Naive thymus-derived CD4-positive, alpha-beta T cell (primary cell): ENCODE measurements at regions not wholly inside any gene's neighbourhood (a gene's known extent, or its start where the extent isn't known, plus 50 kb on each side); places are given as distances from the start of the nearest gene placed in this dataset.

ENCODE experiments used
- ATAC-seq: fragments of 150-1000 bp; cut with Tn5 transposase; 2 replicates; pipeline ENCODE4 v1.10.0; 2021; ENCODE audit warnings: mild to moderate bottlenecking, moderate library complexity
- CTCF ChIA-PET: fragments of 350-600 bp; sonication (Branson Sonifier 250); formaldehyde crosslinking; loops from one replicate; lab custom pipeline; 2021; ENCODE audit warnings: antibody characterized with exemption; lab: Charles Lee
- POLR2A ChIA-PET: fragments of 350-600 bp; sonication (Branson Sonifier 250); formaldehyde crosslinking; loops from one replicate; lab custom pipeline; 2021; ENCODE audit warnings: antibody characterized with exemption, inconsistent platforms; lab: Charles Lee
- DNase-seq, 9 donors: peaks; one replicate each; pipeline versions ENCODE4 v3.0.0 to v3.0.0-alpha.2; 2020 to 2022; ENCODE audit warnings: mixed read lengths in 1 of 9
- H3K27ac ChIP-seq: one replicate; pipeline ENCODE4 v1.7.0; 2013; ENCODE audit warnings: mild to moderate bottlenecking, low read depth, low read length, moderate library complexity
- H3K27me3 ChIP-seq, 2 donors: one replicate each; pipeline ENCODE4 v1.7.0; 2013; ENCODE audit warnings: low read length in 2 of 2, mild to moderate bottlenecking in 2 of 2, moderate library complexity in 2 of 2; ENCODE audit not compliant: control insufficient read depth in 2 of 2, insufficient read depth in 2 of 2
- H3K36me3 ChIP-seq, 3 experiments: 1 replicate in 2 of 3; 2 replicates in 1 of 3; pipeline ENCODE4 v1.7.0; 2013; ENCODE audit warnings: low read length in 3 of 3, mild to moderate bottlenecking in 3 of 3, moderate library complexity in 1 of 3; ENCODE audit not compliant: insufficient read depth in 3 of 3, control insufficient read depth in 2 of 3
- H3K4me1 ChIP-seq, 2 donors: one replicate each; pipeline ENCODE4 v1.7.0; 2013; ENCODE audit warnings: low read length in 2 of 2, mild to moderate bottlenecking in 2 of 2, moderate library complexity in 1 of 2; ENCODE audit not compliant: control insufficient read depth in 2 of 2, insufficient read depth in 2 of 2
- H3K4me3 ChIP-seq: 2 replicates; pipeline ENCODE4 v1.7.0; 2013; ENCODE audit warnings: mild to moderate bottlenecking, low read length
- H3K9me3 ChIP-seq, 3 experiments: 1 replicate in 2 of 3; 2 replicates in 1 of 3; pipeline ENCODE4 v1.7.0; 2013; ENCODE audit warnings: low read length in 3 of 3; ENCODE audit not compliant: control insufficient read depth in 2 of 3
- H3K27ac Mint-ChIP-seq, 9 donors: one replicate each; pipeline ENCODE4 v1.8.0; 2020 to 2022; ENCODE audit warnings: mixed read lengths in 9 of 9, mild to moderate bottlenecking in 8 of 9, moderate library complexity in 5 of 9, inconsistent platforms in 2 of 9
- H3K27me3 Mint-ChIP-seq, 5 donors: one replicate each; pipeline ENCODE4 v1.8.0; 2021 to 2022; ENCODE audit warnings: mixed read lengths in 5 of 5, mild to moderate bottlenecking in 1 of 5
- H3K36me3 Mint-ChIP-seq, 5 donors: one replicate each; pipeline ENCODE4 v1.8.0; 2020 to 2022; ENCODE audit warnings: mixed read lengths in 5 of 5, mild to moderate bottlenecking in 3 of 5, inconsistent platforms in 1 of 5
- H3K4me1 Mint-ChIP-seq, 7 donors: one replicate each; pipeline ENCODE4 v1.8.0; 2020 to 2022; ENCODE audit warnings: mixed read lengths in 7 of 7, mild to moderate bottlenecking in 3 of 7, inconsistent platforms in 1 of 7
- H3K4me3 Mint-ChIP-seq, 10 donors: one replicate each; pipeline ENCODE4 v1.8.0; 2020 to 2022; ENCODE audit warnings: mild to moderate bottlenecking in 10 of 10, mixed read lengths in 10 of 10, moderate library complexity in 6 of 10, inconsistent platforms in 2 of 10
- H3K9me3 Mint-ChIP-seq, 11 donors: one replicate each; pipeline ENCODE4 v1.8.0; 2020 to 2022; ENCODE audit warnings: mixed read lengths in 11 of 11, mild to moderate bottlenecking in 4 of 11, inconsistent platforms in 1 of 11, moderate library complexity in 1 of 11
- intact Hi-C, 2 donors: fragments of 100-400 bp; cut with micrococcal nuclease; formaldehyde crosslinking; loops; one replicate each; pipeline ENCODE4 v1.15.1; 2023

GRCh38 chr12:13452955-13453570 lies 256.5 kb downstream of the EMP1 start:
- ChIA-PET CTCF (no interaction called here), POLR2A (no interaction called here)
- peaks cover 0 to 35% (median 11%) of the 10 kb centered on the region in 5 donors for H3K27me3 Mint-ChIP-seq

GRCh38 chr12:13451776-13452175 lies 255.2 kb downstream of the EMP1 start:
- Mint-ChIP-seq H3K27me3 (peaks cover under 1 to 24% (median 5%) of the 10 kb centered on the region in 5 donors), H3K27ac (no peak overlapping the region), H3K9me3 (peaks cover 0 to 9% (median 0%) of the 10 kb centered on the region in 11 donors), H3K4me3 (no peak overlapping the region), H3K4me1 (no peaks in the 10 kb centered on the region), H3K36me3 (peaks cover 0 to 3% (median 0%) of the 10 kb centered on the region in 5 donors)
- DNase-seq (no peak), ATAC-seq (no peak)
- H3K27ac ChIP-seq, result no peak overlapping the region
- ChIA-PET POLR2A (no interaction called here), CTCF (no interaction called here)
- no peaks in the 10 kb centered on the region for H3K9me3 ChIP-seq
- H3K4me1 ChIP-seq, result no peaks in the 10 kb centered on the region
- intact Hi-C loops, result no loop called here
- H3K27me3 ChIP-seq, result no peaks in the 10 kb centered on the region
- no peak overlapping the region for H3K4me3 ChIP-seq
- H3K36me3 ChIP-seq, result no peaks in the 10 kb centered on the region

More at GRCh38 chr12:13452955-13453570, 256.5 kb downstream of the EMP1 start:
- H3K4me1 ChIP-seq, result no peaks in the 10 kb centered on the region
- H3K4me3 ChIP-seq, result no peak overlapping the region
- peaks cover 0 to 12% (median 0%) of the 10 kb centered on the region in 11 donors for H3K9me3 Mint-ChIP-seq
- H3K27ac Mint-ChIP-seq, result no peak overlapping the region
- H3K9me3 ChIP-seq, result no peaks in the 10 kb centered on the region
- H3K4me3 Mint-ChIP-seq, result no peak overlapping the region
- H3K4me1 Mint-ChIP-seq, result no peaks in the 10 kb centered on the region
- intact Hi-C loops, result no loop called here
- H3K27ac ChIP-seq, result no peak overlapping the region
- DNase-seq (no peak), ATAC-seq (no peak)
- no peaks in the 10 kb centered on the region for H3K27me3 ChIP-seq
- peaks cover 0 to 3% (median 0%) of the 10 kb centered on the region in 5 donors for H3K36me3 Mint-ChIP-seq
- H3K36me3 ChIP-seq, result no peaks in the 10 kb centered on the region

- H3K4me3 ChIP-seq, result no peak overlapping the region
- Mint-ChIP-seq H3K27me3 (peaks cover 0 to 11% (median 3%) of the 10 kb centered on the region in 5 donors), H3K9me3 (peaks cover 0 to 9% (median 0%) of the 10 kb centered on the region in 11 donors), H3K27ac (no peak overlapping the region), H3K4me1 (no peaks in the 10 kb centered on the region), H3K4me3 (no peak overlapping the region), H3K36me3 (peaks cover 0 to 3% (median 0%) of the 10 kb centered on the region in 5 donors)
- ChIA-PET POLR2A (no interaction called here), CTCF (no interaction called here)
- H3K36me3 ChIP-seq, result no peaks in the 10 kb centered on the region
- DNase-seq (no peak), ATAC-seq (no peak)
- no peaks in the 10 kb centered on the region for H3K9me3 ChIP-seq
- no peaks in the 10 kb centered on the region for H3K4me1 ChIP-seq
- intact Hi-C loops, result no loop called here
- no peak overlapping the region for H3K27ac ChIP-seq
- no peaks in the 10 kb centered on the region for H3K27me3 ChIP-seq
These were observed 253.9 kb downstream of the EMP1 start for GRCh38 chr12:13450231-13451080.

- H3K4me1 ChIP-seq, result no peaks in the 10 kb centered on the region
- DNase-seq, result no peak
These were observed 247.6 kb downstream of the EMP1 start for GRCh38 chr12:13444076-13444475.

GRCh38 chr12:13443498-13443897 lies 247.0 kb downstream of the EMP1 start:
- H3K4me1 Mint-ChIP-seq, result no peaks in the 10 kb centered on the region
- ChIA-PET POLR2A (no interaction called here), CTCF (no interaction called here)
- DNase-seq, result no peak
- H3K36me3 ChIP-seq, result no peaks in the 10 kb centered on the region
- H3K9me3 ChIP-seq, result no peaks in the 10 kb centered on the region
- no peak for ATAC-seq
- H3K27ac Mint-ChIP-seq, result no peak overlapping the region
- no peak overlapping the region for H3K27ac ChIP-seq
- H3K9me3 Mint-ChIP-seq, result peaks cover 0 to 8% (median 0%) of the 10 kb centered on the region in 11 donors
- intact Hi-C loops, result no loop called here
- no peaks in the 10 kb centered on the region for H3K36me3 Mint-ChIP-seq
- H3K27me3 ChIP-seq, result no peaks in the 10 kb centered on the region
- no peak overlapping the region for H3K4me3 Mint-ChIP-seq
- H3K4me3 ChIP-seq, result no peak overlapping the region
- peaks cover 0 to 9% (median 4%) of the 10 kb centered on the region in 5 donors for H3K27me3 Mint-ChIP-seq
- H3K4me1 ChIP-seq, result no peaks in the 10 kb centered on the region

More at GRCh38 chr12:13444076-13444475, 247.6 kb downstream of the EMP1 start:
- no peaks in the 10 kb centered on the region for H3K36me3 ChIP-seq
- Mint-ChIP-seq H3K4me3 (no peak overlapping the region), H3K4me1 (no peaks in the 10 kb centered on the region), H3K27ac (no peak overlapping the region), H3K36me3 (no peaks in the 10 kb centered on the region), H3K9me3 (peaks cover 0 to 8% (median 0%) of the 10 kb centered on the region in 11 donors), H3K27me3 (peaks cover 0 to 7% (median 3%) of the 10 kb centered on the region in 5 donors)
- no peaks in the 10 kb centered on the region for H3K9me3 ChIP-seq
- intact Hi-C loops, result no loop called here
- ChIA-PET POLR2A (no interaction called here), CTCF (no interaction called here)
- H3K27ac ChIP-seq, result no peak overlapping the region
- no peaks in the 10 kb centered on the region for H3K27me3 ChIP-seq
- H3K4me3 ChIP-seq, result no peak overlapping the region
- ATAC-seq, result no peak

- intact Hi-C loops, result no loop called here
- Mint-ChIP-seq H3K36me3 (no peaks in the 10 kb centered on the region), H3K4me1 (no peaks in the 10 kb centered on the region), H3K4me3 (no peak overlapping the region), H3K9me3 (peaks cover 0 to 8% (median 0%) of the 10 kb centered on the region in 11 donors), H3K27me3 (peaks cover 0 to 10% (median 4%) of the 10 kb centered on the region in 5 donors), H3K27ac (no peak overlapping the region)
- DNase-seq (no peak), ATAC-seq (no peak)
- Histone ChIP-seq H3K9me3 (no peaks in the 10 kb centered on the region), H3K27ac (no peak overlapping the region), H3K36me3 (no peaks in the 10 kb centered on the region), H3K27me3 (no peaks in the 10 kb centered on the region), H3K4me3 (no peak overlapping the region), H3K4me1 (no peaks in the 10 kb centered on the region)
- ChIA-PET POLR2A (no interaction called here), CTCF (no interaction called here)
These were observed 246.5 kb downstream of the EMP1 start for GRCh38 chr12:13443028-13443427.
